NCI-H1694 (cell line): ENCODE measurements at regions not wholly inside any gene's neighbourhood (a gene's known extent, or its start where the extent isn't known, plus 50 kb on each side); places are given as distances from the start of the nearest gene placed in this dataset.

ENCODE experiments used
- DNase-seq: peaks from one replicate; lab custom pipeline; 2025; lab: John Stamatoyannopoulos, UW

GRCh38 chrX:45872480-45872879 is 671.8 kb upstream of the DIPK2B start:
- DNase-seq = no peak

GRCh38 chrX:45868425-45868824 is 667.7 kb upstream of the DIPK2B start:
- DNase-seq = no peak

- no peak for DNase-seq
These were observed 662.1 kb upstream of the DIPK2B start for GRCh38 chrX:45862801-45863200.

DNA sequence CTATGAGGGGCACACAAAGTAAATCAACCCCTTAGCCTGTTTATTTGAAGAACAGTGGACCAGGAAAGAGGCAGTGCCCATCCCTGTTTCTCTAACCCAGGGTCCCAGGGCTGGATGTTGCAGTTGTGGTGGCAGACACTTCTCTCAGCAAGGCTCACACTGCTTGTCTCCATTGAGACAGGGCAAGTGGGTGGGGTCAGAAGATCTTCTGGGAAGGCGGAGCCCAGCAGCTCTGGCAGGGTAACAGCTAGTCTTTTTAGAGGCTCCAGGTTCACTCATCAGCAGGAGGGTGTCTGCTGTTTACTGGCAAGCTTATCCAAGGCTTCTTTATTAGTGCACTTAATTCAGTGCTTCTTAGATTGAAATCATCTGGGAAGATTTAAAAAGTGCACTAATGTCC is 659.8 kb upstream of the DIPK2B start:
- no peak for DNase-seq

DNA sequence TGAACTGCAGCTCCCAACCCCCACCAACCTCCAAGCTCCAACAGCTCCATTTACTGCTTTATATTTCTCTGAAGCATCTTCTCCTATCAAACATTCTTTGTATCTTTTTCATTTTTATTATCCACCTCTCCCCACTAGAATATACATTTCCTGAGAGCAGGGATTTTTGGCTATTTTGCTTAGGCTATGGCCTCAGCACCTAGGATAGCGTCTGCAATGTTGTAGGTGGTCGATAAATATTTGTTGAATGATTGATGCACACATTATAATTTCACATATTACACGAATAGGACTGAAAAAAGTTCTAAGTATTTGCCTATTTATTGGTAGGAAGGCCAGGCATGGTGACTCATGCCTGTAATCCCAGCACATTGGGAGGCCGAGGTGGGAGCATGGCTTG is 658.7 kb upstream of the DIPK2B start:
- no peak for DNase-seq

DNA sequence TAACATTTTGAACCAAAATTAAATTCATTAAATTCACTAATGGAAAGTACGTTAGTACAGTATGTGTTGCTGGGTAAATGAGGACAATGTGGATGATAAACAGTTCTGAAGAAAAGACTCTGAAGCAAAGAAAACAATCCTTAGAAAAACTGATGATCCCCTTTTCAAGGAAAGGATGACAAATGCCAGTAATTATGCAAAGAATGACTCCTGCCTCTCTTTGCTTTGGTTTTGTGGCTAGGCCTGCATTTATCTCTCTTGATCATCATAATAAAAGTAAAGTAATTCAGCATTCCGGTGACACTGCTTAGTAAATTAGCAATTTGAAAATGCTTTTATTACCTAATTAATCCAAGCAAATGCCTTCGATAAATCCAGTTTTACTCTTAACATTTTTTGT is 652.2 kb upstream of the DIPK2B start:
- no peak for DNase-seq

DNA sequence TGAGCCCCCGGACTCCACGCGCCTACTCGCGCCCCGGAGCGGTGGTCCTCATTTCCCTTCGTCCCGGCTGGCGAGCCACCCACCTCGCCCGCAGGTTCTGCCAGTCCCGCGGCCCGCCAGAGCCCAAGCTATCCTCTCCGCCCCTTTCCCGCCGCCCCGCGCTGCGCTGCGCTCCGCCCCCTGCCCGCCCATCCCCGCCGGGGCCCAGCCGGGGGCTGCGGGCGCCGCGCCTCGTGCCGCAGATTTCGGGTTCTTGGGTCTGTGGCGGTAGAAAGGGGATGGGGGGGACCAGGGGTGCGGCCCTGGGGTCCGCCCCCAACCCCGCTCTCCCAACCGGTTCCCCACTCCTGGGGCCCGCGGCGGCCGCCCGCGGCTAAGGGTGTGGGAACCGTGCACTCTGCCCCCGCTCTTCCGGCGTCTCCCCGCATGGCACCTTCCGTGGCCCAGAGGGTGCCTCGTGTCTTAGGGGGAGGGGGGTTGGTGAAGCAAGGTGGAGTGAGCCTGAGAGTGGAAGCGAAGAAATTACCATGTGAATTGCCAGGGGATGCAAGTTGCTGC is 650.8 kb upstream of the DIPK2B start:
- DNase-seq = no peak

GRCh38 chrX:45850775-45851433 is 650.2 kb upstream of the DIPK2B start:
- no peak for DNase-seq

DNA sequence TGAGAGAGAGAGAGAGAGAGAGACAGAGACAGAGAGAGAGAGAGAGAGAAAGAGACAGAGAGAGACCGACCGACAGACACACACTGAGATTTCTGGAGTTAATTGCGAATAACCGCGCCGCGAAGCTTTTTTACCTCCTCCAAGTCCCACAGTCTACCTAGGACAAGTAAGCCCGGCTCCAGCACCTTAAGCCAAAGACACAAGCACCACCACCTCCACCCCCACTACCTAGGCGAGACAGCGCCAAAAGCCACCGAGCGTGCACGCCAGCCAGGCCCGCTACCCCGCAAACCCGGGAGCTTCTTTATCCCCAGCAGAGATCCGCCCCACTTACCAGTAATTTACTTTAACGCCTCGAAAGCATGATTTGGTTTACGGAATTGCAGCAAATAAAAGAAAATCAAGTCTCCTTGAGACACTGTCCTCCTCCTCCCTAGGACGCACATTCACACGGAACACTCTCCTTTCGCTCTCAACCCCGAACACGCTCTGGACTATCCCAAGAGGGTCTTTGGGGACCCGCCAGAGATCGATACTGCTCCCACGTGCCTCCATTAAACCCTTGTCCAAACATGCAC is 649.6 kb upstream of the DIPK2B start:
- DNase-seq = no peak

DNA sequence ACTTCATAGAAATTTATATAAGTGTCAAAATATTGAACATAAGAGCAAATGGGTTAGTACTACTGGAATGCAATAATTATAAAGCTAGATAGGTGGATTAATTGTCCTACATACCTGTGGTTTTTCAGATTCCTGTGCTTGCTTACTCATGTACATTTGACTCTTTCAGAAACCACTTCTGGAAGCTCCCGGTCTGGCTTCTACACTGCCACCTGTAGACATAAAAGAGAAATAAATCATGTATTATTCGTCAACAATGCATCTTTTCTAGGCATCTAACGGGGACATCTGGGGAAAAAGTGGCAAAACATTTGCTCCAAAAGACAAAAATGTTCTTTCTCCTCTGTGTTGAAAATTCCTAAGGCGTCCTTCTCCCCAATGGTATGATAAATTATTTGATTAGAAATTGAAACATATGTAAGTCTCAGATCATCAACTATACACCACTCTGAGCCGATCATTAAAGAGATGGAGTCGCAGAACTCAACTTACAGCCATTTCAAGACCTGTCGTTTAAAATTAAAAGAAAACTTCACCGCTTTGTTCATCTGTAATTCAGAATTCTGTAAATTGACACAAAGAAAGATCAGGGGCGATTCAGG is 648.7 kb upstream of the DIPK2B start:
- DNase-seq = no peak

DNA sequence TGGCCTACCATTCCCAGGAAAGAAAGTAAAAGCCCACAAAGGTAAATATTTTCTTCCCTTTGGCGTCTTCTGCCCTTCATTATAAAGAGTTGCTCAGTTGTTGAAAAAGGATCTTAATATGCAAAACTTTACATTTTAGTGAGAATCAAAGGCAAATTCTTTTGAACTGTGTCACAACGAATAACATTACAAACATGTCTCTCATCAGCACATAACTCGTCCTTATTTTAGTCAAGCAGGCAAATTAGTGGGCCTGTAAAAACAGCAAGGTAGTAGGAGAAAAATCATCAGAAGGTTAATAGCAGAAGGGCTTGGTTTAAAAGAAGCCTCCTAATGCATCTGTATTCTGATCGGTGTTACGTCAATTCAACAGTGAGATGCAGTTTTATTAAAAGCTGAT is 647.3 kb upstream of the DIPK2B start:
- no peak for DNase-seq

- DNase-seq = no peak
These were observed 645.7 kb upstream of the DIPK2B start for GRCh38 chrX:45846328-45846727.

DNA sequence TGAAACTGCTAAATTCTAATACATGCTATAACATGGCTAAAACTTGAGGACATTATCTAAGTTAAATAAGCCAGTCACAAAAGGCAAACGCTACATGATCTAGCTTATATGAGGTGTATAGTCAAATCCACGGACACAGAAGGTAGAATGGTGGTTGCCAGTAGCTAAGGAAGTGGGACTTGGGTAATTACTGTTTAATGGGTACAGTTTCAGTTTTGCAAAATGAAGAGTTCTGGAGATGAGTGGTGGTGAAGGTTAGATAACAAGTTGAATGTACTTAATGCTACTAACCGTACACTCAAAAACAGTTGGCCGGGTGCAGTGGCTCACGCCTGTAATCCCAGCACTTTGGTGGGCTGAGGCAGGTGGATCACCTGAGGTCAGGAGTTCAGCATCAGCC is 644.5 kb upstream of the DIPK2B start:
- DNase-seq = no peak

DNA sequence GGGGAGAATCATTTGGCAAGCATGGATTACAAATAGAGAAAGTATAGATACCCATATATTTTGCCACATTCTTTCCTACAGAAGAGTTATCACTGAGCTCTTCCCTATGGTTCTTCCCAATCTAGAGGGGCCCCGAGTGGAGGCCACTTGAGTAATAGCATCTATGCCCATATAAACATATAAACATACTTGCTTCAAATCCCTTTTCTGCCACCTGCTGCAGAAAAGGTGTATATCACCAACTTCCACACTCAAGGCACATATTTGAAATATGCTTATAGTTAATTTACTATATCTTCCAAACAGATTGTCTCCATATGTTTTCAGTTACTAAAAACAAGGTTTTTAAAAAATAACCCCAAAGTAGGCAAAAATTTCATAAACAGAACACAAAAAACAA is 642.8 kb upstream of the DIPK2B start:
- DNase-seq = no peak

GRCh38 chrX:45842926-45843315 is 642.2 kb upstream of the DIPK2B start:
- DNase-seq = no peak

DNA sequence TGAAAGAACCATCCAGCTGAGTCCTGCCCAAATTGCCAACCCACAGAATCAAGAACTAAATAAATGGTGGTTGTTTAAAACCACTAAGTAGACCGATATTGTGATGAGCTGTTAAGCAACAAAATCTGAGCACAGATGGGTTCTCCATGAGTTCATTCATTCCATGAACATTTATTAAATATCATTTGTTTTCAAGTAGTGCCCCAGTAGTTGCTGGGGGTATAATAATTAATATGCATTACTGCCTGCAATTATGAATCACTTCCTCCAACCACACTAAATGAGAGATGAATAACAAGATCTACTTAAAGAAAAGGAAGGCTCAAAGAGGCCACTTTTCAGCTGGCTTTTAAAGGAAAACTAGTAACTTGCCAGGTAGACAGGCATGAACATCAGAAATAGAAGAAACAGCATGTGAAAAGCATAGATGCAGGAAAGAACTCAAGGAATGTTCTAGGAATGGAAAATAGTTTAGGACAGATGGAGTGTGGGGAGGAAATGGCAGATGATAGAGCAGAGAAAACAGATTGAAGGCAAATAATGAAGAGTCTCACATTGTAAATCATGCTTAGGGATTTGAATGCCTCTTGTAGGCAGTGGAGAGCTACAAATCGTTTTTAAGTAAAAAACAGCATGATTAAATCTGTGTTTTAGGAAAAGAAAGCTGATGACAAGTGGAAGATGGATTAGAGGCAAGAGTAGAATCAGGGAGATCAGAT is 641.7 kb upstream of the DIPK2B start:
- DNase-seq = no peak

GRCh38 chrX:45840411-45840950 is 639.8 kb upstream of the DIPK2B start:
- DNase-seq = no peak

DNA sequence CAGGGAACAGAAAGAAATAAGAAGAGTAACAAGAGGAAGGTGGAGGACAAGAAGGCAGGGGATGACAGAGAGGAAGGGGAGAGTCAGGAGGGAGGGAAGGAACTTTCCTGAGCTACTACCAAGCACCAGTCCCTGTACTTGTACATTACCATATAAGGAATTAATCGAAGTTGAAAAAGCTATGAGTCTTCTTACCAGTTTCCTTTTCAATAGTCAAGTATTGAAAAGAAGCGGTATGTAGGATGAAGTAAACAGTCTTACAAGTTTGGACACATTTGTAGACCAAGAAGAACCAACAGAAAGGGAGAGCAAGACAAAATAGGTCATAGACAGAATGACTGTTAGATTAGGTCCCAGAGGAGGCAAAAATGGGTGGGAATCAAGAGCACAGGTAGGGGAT is 629.7 kb upstream of the DIPK2B start:
- no peak for DNase-seq

GRCh38 chrX:45824471-45824870 is 623.8 kb upstream of the DIPK2B start:
- peak; percentile 3 for DNase-seq

GRCh38 chrX:45823536-45823935 is 622.9 kb upstream of the DIPK2B start:
- DNase-seq = no peak

DNA sequence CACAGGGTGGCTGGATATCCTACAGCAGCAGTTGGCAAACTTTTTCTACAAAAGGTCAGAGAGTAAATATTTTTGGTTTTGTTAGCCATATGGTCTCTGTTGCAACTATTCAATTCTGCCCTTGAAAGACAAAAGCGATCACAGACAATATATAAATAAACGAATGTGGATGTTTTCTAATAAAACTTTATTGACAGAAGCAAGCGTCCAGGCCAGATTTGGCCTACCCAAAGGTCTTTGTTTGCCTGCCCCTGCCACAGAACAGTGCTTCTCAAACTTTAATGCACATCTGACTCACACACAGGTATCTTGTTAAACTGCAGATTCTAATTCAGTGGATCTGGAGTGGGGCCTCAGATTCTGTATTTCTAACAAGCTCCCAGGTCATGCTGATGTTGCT is 621.4 kb upstream of the DIPK2B start:
- DNase-seq = no peak

GRCh38 chrX:45818913-45819312 is 618.2 kb upstream of the DIPK2B start:
- DNase-seq = no peak

DNA sequence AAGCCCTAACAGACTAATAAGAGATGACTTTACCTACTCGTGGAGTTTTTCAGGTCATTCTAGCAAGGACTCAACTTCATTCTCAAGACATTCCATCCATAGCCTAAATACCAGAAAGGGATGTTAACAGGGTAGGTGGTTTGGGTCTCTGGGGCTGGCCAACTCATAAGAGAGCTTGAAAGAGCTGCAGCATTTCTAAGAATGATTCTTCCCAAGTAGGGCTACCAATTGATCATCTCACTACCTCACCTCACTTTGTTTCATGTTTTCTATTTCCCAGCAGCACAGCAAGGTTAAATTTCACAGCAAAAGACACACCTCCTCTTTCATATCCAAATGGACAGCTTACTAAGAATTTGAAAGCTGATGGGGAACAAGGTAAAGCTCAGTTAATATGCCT is 614.8 kb upstream of the DIPK2B start:
- DNase-seq = no peak
